BLaER1 treated with 17β-estradiol and CSF1 and Interleukin-3, amounts not matched to agents 10 nM and 100 nM (cell line): ENCODE measurements at regions not wholly inside any gene's neighbourhood (a gene's known extent, or its start where the extent isn't known, plus 50 kb on each side); places are given as distances from the start of the nearest gene placed in this dataset.

Source experiments
- H3K27ac ChIP-seq, 11 experiments: shearing (Covaris generic); formaldehyde crosslinking; 2 replicates each; pipeline ENCODE4 v1.8.1; 2022
- H3K27me3 ChIP-seq, 11 experiments: shearing (Covaris generic); formaldehyde crosslinking; 2 replicates each; pipeline ENCODE4 v1.8.1; 2022
- H3K36me3 ChIP-seq, 11 experiments: shearing (Covaris generic); formaldehyde crosslinking; 2 replicates each; pipeline ENCODE4 v1.8.1; 2022
- H3K4me1 ChIP-seq, 10 experiments: shearing (Covaris generic); formaldehyde crosslinking; 2 replicates each; pipeline ENCODE4 v1.8.1; 2022
- H3K4me2 ChIP-seq, 11 experiments: shearing (Covaris generic); formaldehyde crosslinking; 2 replicates each; pipeline ENCODE4 v1.8.1; 2022
- H3K4me3 ChIP-seq, 10 experiments: shearing (Covaris generic); formaldehyde crosslinking; 2 replicates each; pipeline ENCODE4 v1.8.1; 2022
- H3K9ac ChIP-seq, 11 experiments: shearing (Covaris generic); formaldehyde crosslinking; 2 replicates each; pipeline ENCODE4 v1.8.1; 2022
- H3K9me3 ChIP-seq, 11 experiments: shearing (Covaris generic); formaldehyde crosslinking; replicated peaks in 1 of 11; 2 replicates each; pipeline ENCODE4 v1.8.1; 2022
- H4K20me1 ChIP-seq, 11 experiments: shearing (Covaris generic); formaldehyde crosslinking; 2 replicates each; pipeline ENCODE4 v1.8.1; 2022
- Cebpa-rat ChIP-seq, 11 experiments: shearing (Covaris generic); IDR thresholded peaks; 2 replicates each; pipeline ENCODE4 v1.8.1; 2022

DNA sequence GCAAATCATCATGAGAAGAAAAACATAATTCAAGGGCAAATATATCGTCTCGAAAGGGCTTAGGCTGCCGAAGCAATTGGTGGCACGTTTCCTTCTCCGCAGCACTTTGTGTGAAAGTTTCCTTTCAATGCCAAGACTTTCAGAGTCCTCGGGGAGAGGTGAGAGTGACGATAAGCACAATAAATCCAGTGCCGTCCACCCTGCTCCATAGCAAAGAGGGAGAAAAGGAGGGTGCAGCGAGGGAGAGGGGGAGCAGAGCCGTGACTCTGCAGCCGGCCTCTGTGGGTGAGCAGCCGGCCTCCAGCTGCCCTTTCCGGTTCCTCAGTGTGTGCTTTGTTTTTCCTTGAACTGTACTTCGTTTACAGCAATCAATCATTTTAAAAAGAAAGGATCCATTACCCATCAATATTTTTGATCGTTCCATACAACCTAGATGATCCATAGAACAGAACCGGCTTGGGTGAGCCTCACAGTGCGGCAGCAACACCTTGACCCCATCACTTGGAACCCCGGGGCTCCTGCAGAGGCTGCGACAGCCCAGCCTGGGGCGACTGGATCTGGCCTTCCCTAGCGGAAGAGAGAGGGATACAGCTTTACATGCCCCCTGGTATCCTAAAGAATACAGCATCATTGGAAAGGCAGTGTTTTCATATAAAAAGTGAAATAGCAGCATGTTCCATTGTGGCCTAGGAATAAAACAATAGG is 247.0 kb upstream of the IRX4 start:
- Histone ChIP-seq H3K4me1 (peaks cover 14 to 51% (median 37%) of the 10 kb centered on the region in 10 experiments), H3K9ac (no peak overlapping the region), H3K4me2 (peak overlapping the region; percentile 12 to 84 (median 58); a peak in 21 of 22 replicates), H3K36me3 (no peaks in the 10 kb centered on the region), H3K27me3 (peaks cover 21 to 38% (median 32%) of the 10 kb centered on the region in 11 experiments), H3K27ac (no peak overlapping the region), H3K9me3 (no peaks in the 10 kb centered on the region), H3K4me3 (0 out of 20 replicates have a peak overlapping the region, but pooled peaks of 1 of the 10 experiments have one; percentile 7), H4K20me1 (0 out of 22 replicates have a peak, but pooled peaks cover 0 to 6% (median 0%) of the 10 kb centered on the region in 11 experiments)
- no peak for TF ChIP-seq Cebpa-rat (IDR thresholded peaks at IDR 0.05)

DNA sequence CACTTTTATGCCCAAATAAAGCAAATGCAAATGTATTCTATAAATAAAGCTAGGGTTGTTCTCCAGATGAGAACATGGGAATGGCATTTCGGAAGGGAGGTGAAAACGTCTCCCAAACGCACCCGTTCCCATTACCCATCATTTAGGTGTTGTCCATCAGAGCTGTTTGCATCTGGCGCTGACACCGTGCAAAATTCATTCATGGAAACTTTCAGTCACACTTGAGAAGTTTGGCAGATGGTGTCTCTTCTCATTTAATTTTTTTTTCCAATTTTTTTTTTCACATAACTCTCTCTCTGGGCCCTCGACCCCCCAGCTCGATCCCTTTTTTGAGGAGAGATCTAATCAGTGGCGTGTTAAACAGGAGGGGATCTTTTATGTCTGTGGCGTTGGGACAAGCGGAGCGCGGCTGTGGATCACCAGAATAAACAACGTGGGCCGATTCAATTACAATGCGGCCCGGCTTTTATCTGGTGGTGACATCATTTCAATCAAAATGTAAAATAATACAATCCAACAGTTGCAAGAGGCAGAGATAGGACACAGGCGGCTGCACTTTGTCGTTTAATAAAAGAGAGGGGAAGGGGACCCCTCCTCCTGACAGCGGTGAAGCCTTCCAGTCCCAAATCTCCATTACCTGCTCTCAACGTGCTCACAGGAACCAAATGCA is 246.1 kb upstream of the IRX4 start:
- H3K9ac ChIP-seq: no peak overlapping the region
- H3K4me3 ChIP-seq: peak overlapping the region in 1 of 10 experiments; percentile 7; a peak in 2 of 20 replicates
- TF ChIP-seq Cebpa-rat (IDR thresholded peaks at IDR 0.05): no peak
- H3K4me1 ChIP-seq: peaks cover 6 to 54% (median 39%) of the 10 kb centered on the region in 10 experiments; a peak in 19 of 20 replicates
- H3K4me2 ChIP-seq: peak overlapping the region; percentile 12 to 84 (median 58); a peak in 20 of 22 replicates
- H4K20me1 ChIP-seq: peaks cover 0 to 6% (median 0%) of the 10 kb centered on the region in 11 experiments; a peak in 1 of 22 replicates
- no peak overlapping the region for H3K27ac ChIP-seq
- peaks cover 0 to under 1% (median 0%) of the 10 kb centered on the region in 11 experiments; a peak in 1 of 22 replicates for H3K9me3 ChIP-seq
- H3K27me3 ChIP-seq: peaks cover 21 to 44% (median 32%) of the 10 kb centered on the region in 11 experiments
- H3K36me3 ChIP-seq: no peaks in the 10 kb centered on the region

- Histone ChIP-seq H3K4me2 (no peak overlapping the region), H3K27ac (no peak overlapping the region), H3K27me3 (peaks cover 21 to 44% (median 32%) of the 10 kb centered on the region in 11 experiments), H3K9me3 (peaks cover 12 to 21% (median 14%) of the 10 kb centered on the region in 11 experiments), H3K4me1 (peaks cover 6 to 52% (median 41%) of the 10 kb centered on the region in 10 experiments; a peak in 18 of 20 replicates), H3K9ac (no peak overlapping the region), H3K36me3 (no peaks in the 10 kb centered on the region), H3K4me3 (no peak overlapping the region), H4K20me1 (peaks cover 0 to 6% (median 0%) of the 10 kb centered on the region in 11 experiments; a peak in 1 of 22 replicates)
- no peak for TF ChIP-seq Cebpa-rat (IDR thresholded peaks at IDR 0.05)
Observed at GRCh38 chr5:2126512-2126911, 243.8 kb upstream of the IRX4 start.

DNA sequence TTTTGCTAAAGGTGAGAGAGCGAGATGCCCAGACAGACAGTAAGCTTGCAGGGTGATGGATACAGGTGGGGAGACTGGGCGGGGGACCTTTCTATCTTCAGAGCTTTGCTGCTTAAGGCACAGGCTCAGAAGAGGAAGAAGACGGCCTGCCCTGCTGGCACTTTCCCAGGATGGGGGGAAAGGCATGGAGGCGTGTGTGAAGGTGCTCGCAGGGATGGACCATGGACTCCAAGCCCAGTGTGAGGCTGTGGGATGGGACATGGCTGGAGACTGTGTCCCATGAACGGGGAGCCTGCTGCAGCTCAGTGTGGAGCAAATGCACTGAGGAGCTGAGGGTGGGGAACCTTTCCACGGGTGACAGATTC is 243.2 kb upstream of the IRX4 start:
- H3K27ac ChIP-seq: no peak overlapping the region
- peaks cover 6 to 49% (median 41%) of the 10 kb centered on the region in 10 experiments; a peak in 18 of 20 replicates for H3K4me1 ChIP-seq
- no peak overlapping the region for H3K9ac ChIP-seq
- H3K27me3 ChIP-seq: peaks cover 21 to 44% (median 30%) of the 10 kb centered on the region in 11 experiments
- peaks cover 12 to 23% (median 14%) of the 10 kb centered on the region in 11 experiments for H3K9me3 ChIP-seq
- H3K4me3 ChIP-seq: no peak overlapping the region
- peak overlapping the region in 7 of 11 experiments; percentile 57 to 75 (median 59); a peak in 13 of 22 replicates for H3K4me2 ChIP-seq
- H4K20me1 ChIP-seq: peaks cover 0 to 6% (median 0%) of the 10 kb centered on the region in 11 experiments; a peak in 1 of 22 replicates
- no peaks in the 10 kb centered on the region for H3K36me3 ChIP-seq
- TF ChIP-seq Cebpa-rat (IDR thresholded peaks at IDR 0.05): no peak

GRCh38 chr5:2125171-2125900 is 242.6 kb upstream of the IRX4 start:
- Histone ChIP-seq H3K9me3 (peaks cover 12 to 23% (median 14%) of the 10 kb centered on the region in 11 experiments), H3K27ac (no peak overlapping the region), H3K27me3 (peaks cover 20 to 38% (median 26%) of the 10 kb centered on the region in 11 experiments), H3K4me3 (no peak overlapping the region), H3K36me3 (no peaks in the 10 kb centered on the region), H3K4me1 (peaks cover 6 to 47% (median 41%) of the 10 kb centered on the region in 10 experiments; a peak in 18 of 20 replicates), H3K4me2 (peak overlapping the region in 8 of 11 experiments; percentile 6 to 75 (median 58); a peak in 15 of 22 replicates), H3K9ac (no peak overlapping the region), H4K20me1 (peaks cover 0 to 4% (median 0%) of the 10 kb centered on the region in 11 experiments; a peak in 1 of 22 replicates)
- no peak for TF ChIP-seq Cebpa-rat (IDR thresholded peaks at IDR 0.05)

DNA sequence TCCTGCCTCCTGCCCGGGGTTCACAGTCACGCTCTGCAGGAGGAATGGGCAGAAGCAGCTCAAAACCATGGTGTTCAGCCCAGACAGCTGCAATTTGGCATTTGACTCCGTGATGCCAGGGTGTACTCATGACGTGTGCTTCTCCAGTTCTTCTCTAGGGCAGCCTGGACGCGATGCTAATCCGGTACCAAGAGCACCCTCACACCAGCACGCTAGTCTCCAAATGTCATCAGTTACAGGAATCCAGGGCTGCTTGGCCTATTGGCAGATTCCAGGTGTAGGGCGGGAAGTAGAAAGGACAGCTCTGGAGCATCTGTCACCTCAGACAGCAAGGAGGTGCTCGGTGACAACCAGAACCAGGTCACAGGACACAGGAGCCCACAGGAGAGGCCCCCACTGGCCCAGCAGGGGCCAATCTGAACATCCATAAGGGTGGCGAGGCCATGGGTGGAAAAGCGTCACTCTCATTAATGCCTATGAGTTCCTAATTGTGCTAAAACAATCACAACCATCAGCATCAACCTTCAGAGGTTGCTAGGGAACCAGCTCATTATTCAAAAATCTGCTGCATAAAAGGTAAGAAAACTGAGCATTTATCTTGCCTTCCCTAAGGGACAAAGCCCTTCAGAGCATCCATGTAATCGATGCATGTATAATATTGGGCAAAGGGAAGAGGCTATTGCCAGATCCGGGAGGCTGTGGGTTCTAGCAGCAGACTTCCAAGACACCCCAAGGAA is 241.9 kb upstream of the IRX4 start:
- peaks cover 13 to 31% (median 18%) of the 10 kb centered on the region in 11 experiments for H3K27me3 ChIP-seq

DNA sequence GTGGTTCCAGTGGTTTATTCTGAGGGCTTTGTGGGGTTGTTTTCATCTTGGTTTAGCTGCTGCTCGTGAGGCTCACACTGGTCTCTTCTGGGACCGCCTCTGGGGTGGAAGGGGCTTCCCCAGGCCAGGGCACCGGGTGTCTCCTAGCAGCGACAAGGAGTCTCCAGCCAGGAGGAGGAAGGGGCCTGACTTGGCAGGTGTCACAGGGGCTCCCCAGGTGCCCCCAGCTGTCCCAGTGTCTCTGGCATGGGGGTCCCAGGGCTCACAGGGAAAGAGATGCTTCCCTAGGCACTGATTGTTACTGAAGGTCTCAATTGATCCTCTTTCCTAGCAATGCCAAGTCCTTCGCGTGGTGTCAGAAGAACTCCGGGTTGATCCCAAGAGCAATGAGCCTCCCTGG is 241.1 kb upstream of the IRX4 start:
- Histone ChIP-seq H3K4me2 (peak overlapping the region in 8 of 11 experiments; percentile 54 to 75 (median 58); a peak in 15 of 22 replicates), H3K27ac (no peak overlapping the region), H3K9me3 (peaks cover 12 to 23% (median 14%) of the 10 kb centered on the region in 11 experiments), H3K4me3 (no peak overlapping the region), H3K36me3 (no peaks in the 10 kb centered on the region), H4K20me1 (no peaks in the 10 kb centered on the region; a peak in 1 of 22 replicates), H3K27me3 (peaks cover 6 to 24% (median 11%) of the 10 kb centered on the region in 11 experiments), H3K9ac (no peak overlapping the region), H3K4me1 (peaks cover 3 to 34% (median 29%) of the 10 kb centered on the region in 10 experiments; a peak in 18 of 20 replicates)
- TF ChIP-seq Cebpa-rat (IDR thresholded peaks at IDR 0.05): no peak

More for the DNA sequence above, 241.9 kb upstream of the IRX4 start:
- peaks cover 12 to 23% (median 14%) of the 10 kb centered on the region in 11 experiments for H3K9me3 ChIP-seq
- H3K4me2 ChIP-seq: peak overlapping the region in 8 of 11 experiments; percentile 54 to 75 (median 58); a peak in 16 of 22 replicates
- no peak overlapping the region for H3K9ac ChIP-seq
- no peak for TF ChIP-seq Cebpa-rat (IDR thresholded peaks at IDR 0.05)
- no peaks in the 10 kb centered on the region; a peak in 1 of 22 replicates for H4K20me1 ChIP-seq
- peaks cover 6 to 41% (median 37%) of the 10 kb centered on the region in 10 experiments; a peak in 18 of 20 replicates for H3K4me1 ChIP-seq
- H3K4me3 ChIP-seq: no peak overlapping the region
- no peak overlapping the region for H3K27ac ChIP-seq
- H3K36me3 ChIP-seq: no peaks in the 10 kb centered on the region

- H3K4me2 ChIP-seq: no peak overlapping the region
- H3K27me3 ChIP-seq: peaks cover 0 to 10% (median 0%) of the 10 kb centered on the region in 11 experiments; a peak in 4 of 22 replicates
- H3K9ac ChIP-seq: no peak overlapping the region
- no peak for TF ChIP-seq Cebpa-rat (IDR thresholded peaks at IDR 0.05)
- no peak overlapping the region for H3K4me3 ChIP-seq
- peaks cover 0 to 18% (median 17%) of the 10 kb centered on the region in 10 experiments; a peak in 12 of 20 replicates for H3K4me1 ChIP-seq
- no peak overlapping the region for H3K27ac ChIP-seq
- H3K9me3 ChIP-seq: peaks cover 12 to 27% (median 17%) of the 10 kb centered on the region in 11 experiments
- H4K20me1 ChIP-seq: no peaks in the 10 kb centered on the region; a peak in 1 of 22 replicates
- H3K36me3 ChIP-seq: no peaks in the 10 kb centered on the region
Observed at GRCh38 chr5:2120361-2120760, 237.6 kb upstream of the IRX4 start.
